T-helper 1 cell (primary cell): ENCODE measurements at regions not wholly inside any gene's neighbourhood (a gene's known extent, or its start where the extent isn't known, plus 50 kb on each side); places are given as distances from the start of the nearest gene placed in this dataset.
A peak's percentile ranks its signal among the peaks of the same experiment; 100 is the strongest.
"Not testable (repeated sequence)": the region's sequence is repeated elsewhere in the genome, so short reads cannot be mapped to it uniquely, and the experiment has no call there.

Experiments
- DNase-seq, 5 donors: peaks; one replicate each; pipeline ENCODE4 v3.0.0-alpha.2; 2012 to 2020

- not testable (repeated sequence) for DNase-seq
These were observed 473.3 kb downstream of the SPATA31A6 start for GRCh38 chr9:42656789-42657188.

- DNase-seq: not testable (repeated sequence)
These were observed 474.0 kb downstream of the SPATA31A6 start for GRCh38 chr9:42657496-42657895.

GRCh38 chr9:42697146-42697545 is 513.7 kb downstream of the SPATA31A6 start:
- not testable (repeated sequence) for DNase-seq

DNA sequence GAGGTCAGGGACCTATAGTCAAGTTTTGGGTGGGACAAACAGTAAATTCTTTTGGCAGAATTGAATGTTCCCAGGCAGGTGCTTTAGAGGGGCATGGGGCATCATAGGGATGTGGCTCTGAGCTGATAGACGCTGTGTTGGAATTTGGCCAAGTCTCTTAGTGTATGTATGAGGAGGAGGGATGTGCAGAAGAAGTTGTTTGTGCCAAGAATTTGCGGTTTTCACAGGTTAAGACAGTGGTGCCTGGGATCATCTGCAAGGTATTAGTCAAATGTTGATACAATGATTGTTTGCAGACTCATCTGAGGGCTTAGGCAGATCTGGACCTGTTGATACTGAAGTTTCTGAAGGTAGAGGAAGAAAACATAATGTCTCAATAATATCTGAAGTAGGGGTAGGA is 519.4 kb downstream of the SPATA31A6 start:
- DNase-seq: not testable (repeated sequence)

GRCh38 chr9:42724841-42725835 is 541.7 kb downstream of the SPATA31A6 start:
- peak in 1 of 5 donors; percentile 29 for DNase-seq

DNA sequence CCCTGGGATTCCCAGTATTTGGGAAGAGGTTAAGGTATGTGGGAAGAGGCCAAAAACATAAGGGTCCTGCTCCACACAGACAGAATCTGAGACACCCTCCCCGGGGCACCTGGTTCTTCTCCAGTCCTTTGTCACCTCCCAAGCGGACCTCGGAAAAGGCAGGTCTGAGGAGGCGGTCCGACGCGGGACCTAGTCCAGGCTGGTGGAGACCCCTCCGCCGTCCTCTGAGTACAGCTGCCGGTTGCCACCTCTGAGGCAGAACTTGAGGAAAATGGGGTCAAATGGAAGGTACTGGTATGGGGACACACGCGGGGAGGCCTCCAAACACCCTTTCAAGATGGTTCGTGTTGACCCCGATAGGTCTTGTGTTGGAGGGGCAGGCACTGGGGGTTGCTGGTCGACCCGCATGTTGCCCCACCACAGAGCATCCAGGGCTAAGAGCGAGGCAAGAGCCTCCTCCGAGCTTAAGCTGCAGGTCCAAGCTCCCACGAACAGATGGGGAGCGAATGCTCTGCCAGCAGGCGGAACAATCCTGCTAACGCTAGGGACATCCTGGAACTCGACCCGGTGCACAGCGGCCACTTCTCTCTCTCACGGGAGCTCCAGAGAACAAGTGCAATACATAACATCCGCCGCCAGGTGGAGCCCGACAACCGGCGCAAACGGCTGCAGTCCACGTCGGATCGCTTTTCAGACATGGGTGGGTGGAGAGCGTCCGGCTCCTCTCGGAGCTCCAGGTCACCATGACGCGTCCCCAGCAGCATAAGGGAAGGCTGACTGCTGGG is 559.8 kb downstream of the SPATA31A6 start:
- DNase-seq: peak in 4 of 5 donors; percentile 24 to 56 (median 29)

DNA sequence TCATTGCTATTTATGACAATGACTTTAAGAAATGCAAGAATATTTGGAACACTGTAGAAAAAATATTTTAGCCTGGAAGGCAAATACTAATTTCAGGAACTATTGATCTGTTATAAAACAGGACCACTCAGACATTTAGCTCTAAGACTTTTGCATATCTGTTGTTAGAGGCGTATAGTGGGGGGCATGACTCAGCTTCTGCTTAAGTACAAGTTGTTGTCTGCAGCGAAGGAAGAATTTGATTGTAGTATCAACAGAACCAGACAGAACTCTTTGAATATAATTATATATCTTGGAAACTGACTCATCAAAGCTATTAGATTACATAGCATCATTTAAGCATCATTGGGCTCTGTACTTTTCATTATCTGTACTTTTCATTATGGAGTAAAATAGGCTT is 573.8 kb downstream of the SPATA31A6 start:
- not testable (repeated sequence) for DNase-seq

DNA sequence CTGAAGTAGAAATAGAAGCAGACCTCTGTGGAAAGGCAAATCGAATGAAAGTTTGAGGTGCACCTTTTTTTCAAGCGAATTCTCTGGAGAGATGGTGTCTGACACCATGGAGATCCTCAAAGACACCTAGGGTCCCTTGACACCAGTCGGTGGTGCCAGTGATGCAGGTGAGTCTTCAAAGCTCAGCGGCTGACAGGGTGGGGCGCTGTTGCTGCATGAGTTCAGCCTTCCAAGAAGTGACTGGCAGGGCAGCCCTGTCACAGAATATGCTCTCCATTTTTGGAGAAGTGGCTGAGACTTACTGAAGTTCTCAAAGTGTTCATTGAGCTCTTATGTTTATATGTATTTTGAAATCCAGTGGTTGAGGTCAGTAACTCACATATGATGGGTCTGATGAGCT is 575.9 kb downstream of the SPATA31A6 start:
- not testable (repeated sequence) for DNase-seq

- DNase-seq: not testable (repeated sequence)
These were observed 598.7 kb downstream of the SPATA31A6 start for GRCh38 chr9:42782201-42782600.

- DNase-seq: not testable (repeated sequence)
These were observed 609.3 kb downstream of the SPATA31A6 start for GRCh38 chr9:42792725-42793124.

DNA sequence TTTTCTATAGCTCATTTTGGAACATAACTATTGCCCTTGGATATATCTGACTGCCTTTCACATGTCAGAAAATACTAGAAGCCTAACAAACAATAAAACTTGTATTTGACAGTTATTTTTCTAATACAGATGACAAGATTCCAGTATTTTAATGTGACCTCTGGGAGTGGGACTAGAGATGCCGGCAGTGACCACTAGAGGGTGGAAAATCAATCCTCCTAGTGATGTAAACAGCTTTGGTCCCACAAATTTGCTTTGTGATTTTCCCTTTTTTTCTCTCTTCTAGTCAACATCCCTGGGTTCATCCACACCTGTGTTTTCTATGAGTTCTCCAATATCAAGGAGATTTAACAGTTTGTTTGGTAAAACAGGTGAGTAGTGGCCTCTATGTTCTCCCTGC is 615.1 kb downstream of the SPATA31A6 start:
- DNase-seq: not testable (repeated sequence)

DNA sequence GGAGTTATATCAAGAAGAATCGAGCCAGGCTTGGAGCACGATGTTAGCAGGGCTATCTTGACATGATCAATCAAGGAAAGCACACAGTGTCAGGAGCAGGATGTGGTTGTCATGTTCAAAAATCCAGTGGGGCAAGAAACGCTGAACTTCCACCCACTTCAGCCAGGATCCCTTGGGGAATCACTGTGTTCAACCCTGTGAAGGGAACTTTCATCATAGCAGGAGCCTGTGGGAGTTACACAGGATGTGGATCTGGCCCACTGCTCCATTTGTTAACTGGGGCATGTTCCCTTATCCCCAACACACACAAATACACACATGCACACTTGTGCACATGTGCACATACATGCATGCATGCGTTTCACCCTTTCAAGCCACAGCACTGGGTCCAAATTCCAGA is 619.3 kb downstream of the SPATA31A6 start:
- not testable (repeated sequence) for DNase-seq

DNA sequence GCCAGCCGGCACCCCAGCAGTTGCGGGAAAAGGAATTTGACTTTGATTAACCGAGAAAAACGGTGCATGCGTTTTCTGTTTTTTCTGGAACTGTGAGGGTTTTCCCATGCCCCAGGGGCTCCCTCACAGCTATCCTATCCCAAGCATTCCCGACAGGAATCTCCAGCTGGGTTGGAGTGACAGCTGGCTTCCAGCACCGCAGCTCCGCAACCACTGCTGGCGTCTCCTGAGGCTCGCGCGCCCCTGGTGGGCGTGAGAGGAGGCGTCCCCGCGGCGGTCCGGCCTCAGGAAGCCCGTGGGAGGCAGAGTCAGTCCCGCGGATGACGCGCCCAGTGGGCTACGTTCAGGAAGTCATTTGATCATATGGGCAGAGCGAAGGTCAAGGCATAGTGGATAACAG is 623.2 kb downstream of the SPATA31A6 start:
- not testable (repeated sequence) for DNase-seq

- not testable (repeated sequence) for DNase-seq
These were observed 638.0 kb downstream of the SPATA31A6 start for GRCh38 chr9:42821468-42821867.

DNA sequence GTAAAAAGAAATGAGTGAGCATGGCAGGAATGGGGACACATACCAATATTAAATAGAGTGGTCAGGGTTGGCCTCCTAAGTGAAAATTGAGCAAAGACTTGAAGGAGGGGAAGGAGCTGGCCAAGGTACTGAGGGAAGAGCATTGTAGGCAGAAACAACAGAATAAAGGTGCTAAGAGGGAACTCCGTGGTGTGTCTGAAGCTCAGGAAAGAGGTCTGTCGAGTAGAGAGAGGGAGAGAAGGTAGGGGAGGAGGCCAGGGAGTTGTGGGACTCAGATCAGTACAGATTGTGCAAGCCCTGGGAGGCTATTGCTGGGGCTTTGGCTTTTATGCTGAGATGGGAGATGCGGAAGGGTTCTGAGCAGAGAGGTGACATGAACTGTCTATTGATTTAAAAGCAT is 664.7 kb downstream of the SPATA31A6 start:
- not testable (repeated sequence) for DNase-seq

DNA sequence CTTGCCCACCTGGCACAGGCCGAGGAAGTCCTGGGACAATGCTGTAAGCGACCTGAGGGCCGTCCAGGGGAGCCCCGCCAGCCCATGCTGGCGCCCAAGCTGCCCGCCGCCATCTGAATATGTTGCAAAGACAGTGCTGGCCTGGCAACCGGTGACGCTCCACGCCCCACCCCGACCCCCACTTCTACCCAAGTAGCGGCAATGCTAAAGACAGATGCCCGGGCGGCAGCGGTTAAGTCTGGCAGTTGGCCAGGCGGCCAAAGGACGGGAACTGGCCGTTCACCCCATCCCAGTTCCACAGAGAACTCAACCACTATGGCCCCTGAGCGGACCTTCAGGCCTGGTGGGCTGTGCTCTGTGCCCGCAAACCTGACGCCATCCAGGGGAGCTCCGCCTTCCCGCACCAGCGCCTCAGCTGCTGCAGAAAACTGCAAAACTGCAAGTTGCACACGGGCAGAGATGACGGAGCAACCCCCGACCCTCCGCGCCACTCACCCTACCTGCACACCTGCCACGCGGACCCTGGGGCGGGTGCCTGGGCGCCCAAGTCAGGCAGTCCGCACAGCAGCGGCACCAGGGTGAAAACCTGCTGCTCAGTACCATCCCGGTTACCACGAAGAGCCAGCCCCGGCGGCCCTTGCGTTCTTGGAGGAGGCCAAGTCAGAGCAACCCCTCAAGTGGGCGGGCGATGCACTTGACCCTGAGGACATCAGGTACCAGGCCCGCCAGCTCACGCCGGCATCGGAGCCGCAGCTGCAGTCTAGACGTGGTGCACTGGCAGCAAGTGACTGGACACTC is 667.6 kb downstream of the SPATA31A6 start:
- not testable (repeated sequence) for DNase-seq

GRCh38 chr9:42851701-42852100 is 668.2 kb downstream of the SPATA31A6 start:
- DNase-seq: not testable (repeated sequence)

DNA sequence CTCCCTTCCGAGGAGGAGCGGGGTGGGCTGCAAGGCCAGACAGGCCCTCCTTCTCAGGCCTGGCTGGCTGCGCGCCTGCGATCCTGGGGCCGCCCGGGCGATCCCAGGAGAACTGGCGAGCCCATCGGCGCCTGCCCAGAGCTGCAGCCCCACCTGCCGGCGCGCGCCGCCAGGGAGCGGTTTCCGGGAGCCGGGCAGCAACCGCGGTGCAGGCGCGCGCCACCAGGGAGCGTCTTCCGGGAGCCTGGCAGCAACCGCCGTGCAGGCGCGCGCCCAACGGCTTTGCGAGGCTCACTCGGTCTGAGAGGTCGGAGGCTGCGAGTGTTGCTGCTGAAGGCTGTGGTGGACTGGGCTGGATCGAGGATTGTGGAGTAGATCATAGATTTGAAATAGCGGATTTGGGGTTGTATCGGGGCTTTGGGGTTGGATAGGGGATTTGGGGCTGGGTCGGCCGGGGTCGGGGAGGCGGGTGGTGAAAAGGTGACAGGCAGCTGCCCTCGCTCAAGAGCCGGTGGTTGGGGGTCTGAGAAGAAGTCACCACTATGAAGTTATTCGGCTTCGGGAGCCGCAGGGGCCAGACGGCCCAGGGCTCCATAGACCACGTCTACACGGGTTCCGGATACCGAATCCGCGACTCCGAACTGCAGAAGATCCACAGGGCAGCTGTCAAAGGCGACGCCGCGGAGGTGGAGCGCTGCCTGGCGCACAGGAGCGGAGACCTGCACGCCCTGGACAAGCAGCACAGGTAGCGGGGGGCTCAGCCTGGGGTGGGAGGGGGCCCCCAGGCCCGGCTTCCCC is 668.9 kb downstream of the SPATA31A6 start:
- DNase-seq: peak in 2 of 5 donors; percentile 16 to 67

- DNase-seq: not testable (repeated sequence)
These were observed 676.7 kb downstream of the SPATA31A6 start for GRCh38 chr9:42860133-42860532.

DNA sequence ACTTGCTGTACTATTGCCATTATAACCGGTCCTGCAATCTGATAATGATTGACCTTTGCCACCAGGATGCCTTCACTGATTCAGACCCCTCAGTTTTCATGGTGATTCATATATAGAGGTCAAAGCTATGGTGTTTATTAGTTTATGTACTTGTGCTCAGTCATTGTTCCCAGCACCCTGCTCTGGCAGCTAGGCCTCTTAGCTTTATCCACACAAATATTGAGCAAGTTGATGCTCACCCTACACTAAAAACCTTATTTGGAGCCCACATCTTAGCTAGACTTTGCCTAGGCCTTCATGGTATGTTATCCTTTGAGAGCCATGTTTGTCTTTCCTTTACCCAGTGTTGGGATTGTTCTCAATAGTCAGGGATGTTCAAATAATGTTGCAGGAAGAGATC is 679.0 kb downstream of the SPATA31A6 start:
- not testable (repeated sequence) for DNase-seq
